Osteocyte (in vitro differentiated cells): ENCODE measurements at regions not wholly inside any gene's neighbourhood (a gene's known extent, or its start where the extent isn't known, plus 50 kb on each side); places are given as distances from the start of the nearest gene placed in this dataset.

Experiments used
- DNase-seq: peaks from one replicate; pipeline ENCODE4 v3.0.0; 2021; ENCODE audit warnings: mixed read lengths; ENCODE audit not compliant: unreplicated experiment; ENCODE audit errors: extremely low spot score
- H3K27ac Mint-ChIP-seq: one replicate; pipeline ENCODE4 v1.8.0; 2021; ENCODE audit warnings: mild to moderate bottlenecking, mixed read lengths; ENCODE audit not compliant: unreplicated experiment
- H3K27me3 Mint-ChIP-seq: one replicate; pipeline ENCODE4 v1.8.0; 2021; ENCODE audit warnings: mixed read lengths; ENCODE audit not compliant: unreplicated experiment
- H3K36me3 Mint-ChIP-seq: one replicate; pipeline ENCODE4 v1.8.0; 2021; ENCODE audit warnings: mixed read lengths; ENCODE audit not compliant: unreplicated experiment
- H3K4me1 Mint-ChIP-seq: one replicate; pipeline ENCODE4 v1.8.0; 2021; ENCODE audit warnings: mixed read lengths; ENCODE audit not compliant: unreplicated experiment
- H3K4me3 Mint-ChIP-seq: one replicate; pipeline ENCODE4 v1.8.0; 2021; ENCODE audit warnings: mild to moderate bottlenecking, moderate library complexity, mixed read lengths; ENCODE audit not compliant: unreplicated experiment
- H3K9me3 Mint-ChIP-seq: one replicate; pipeline ENCODE4 v1.8.0; 2021; ENCODE audit warnings: mixed read lengths; ENCODE audit not compliant: unreplicated experiment
- CTCF ChIP-seq: fragments of 200-600 bp; sonication (generic); IDR thresholded peaks from 2 replicates; pipeline ENCODE4 v1.5.0; 2021; ENCODE audit warnings: antibody characterized with exemption, mild to moderate bottlenecking, moderate library complexity

- no peak for TF ChIP-seq CTCF
- H3K36me3 Mint-ChIP-seq: no peaks in the 10 kb centered on the region
- no peaks in the 10 kb centered on the region for H3K4me1 Mint-ChIP-seq
- H3K9me3 Mint-ChIP-seq: peaks cover 10% of the 10 kb centered on the region
- DNase-seq: no peak
- H3K27me3 Mint-ChIP-seq: no peaks in the 10 kb centered on the region
- H3K4me3 Mint-ChIP-seq: no peak overlapping the region
- H3K27ac Mint-ChIP-seq: no peak overlapping the region
These were observed 234.0 kb upstream of the SP8 start for GRCh38 chr7:21020667-21021066.

- no peak for TF ChIP-seq CTCF
- Mint-ChIP-seq H3K9me3 (no peaks in the 10 kb centered on the region), H3K27me3 (no peaks in the 10 kb centered on the region), H3K36me3 (no peaks in the 10 kb centered on the region), H3K27ac (no peak overlapping the region), H3K4me1 (no peaks in the 10 kb centered on the region), H3K4me3 (no peak overlapping the region)
- no peak for DNase-seq
These were observed 237.3 kb upstream of the SP8 start for GRCh38 chr7:21023841-21024484.

- H3K36me3 Mint-ChIP-seq: no peaks in the 10 kb centered on the region
- no peak for DNase-seq
- H3K27ac Mint-ChIP-seq: no peak overlapping the region
- no peaks in the 10 kb centered on the region for H3K4me1 Mint-ChIP-seq
- no peak overlapping the region for H3K4me3 Mint-ChIP-seq
- no peaks in the 10 kb centered on the region for H3K9me3 Mint-ChIP-seq
- H3K27me3 Mint-ChIP-seq: no peaks in the 10 kb centered on the region
- no peak for TF ChIP-seq CTCF
These were observed 237.8 kb upstream of the SP8 start for GRCh38 chr7:21024485-21024867.

GRCh38 chr7:21028186-21028585, 241.5 kb upstream of the SP8 start:
- H3K36me3 Mint-ChIP-seq: no peaks in the 10 kb centered on the region
- no peak for DNase-seq
- no peak overlapping the region for H3K4me3 Mint-ChIP-seq
- no peaks in the 10 kb centered on the region for H3K9me3 Mint-ChIP-seq
- H3K27ac Mint-ChIP-seq: no peak overlapping the region
- no peaks in the 10 kb centered on the region for H3K27me3 Mint-ChIP-seq
- no peaks in the 10 kb centered on the region for H3K4me1 Mint-ChIP-seq
- TF ChIP-seq CTCF: no peak

- Mint-ChIP-seq H3K27ac (no peak overlapping the region), H3K36me3 (no peaks in the 10 kb centered on the region), H3K27me3 (no peaks in the 10 kb centered on the region), H3K4me1 (no peaks in the 10 kb centered on the region), H3K9me3 (no peaks in the 10 kb centered on the region), H3K4me3 (no peak overlapping the region)
- TF ChIP-seq CTCF: no peak
- DNase-seq: no peak
These were observed 241.9 kb upstream of the SP8 start for GRCh38 chr7:21028599-21028998.
